HG02852 (cell line): ENCODE measurements at regions not wholly inside any gene's neighbourhood (a gene's known extent, or its start where the extent isn't known, plus 50 kb on each side); places are given as distances from the start of the nearest gene placed in this dataset.
"Not testable (repeated sequence)": the region's sequence is repeated elsewhere in the genome, so short reads cannot be mapped to it uniquely, and the experiment has no call there.

ENCODE experiments used
- ATAC-seq: cut with Tn5 transposase; IDR thresholded peaks from one replicate; pipeline ENCODE4 v1.9.1; 2021; ENCODE audit warnings: mild to moderate bottlenecking, moderate library complexity; ENCODE audit not compliant: unreplicated experiment

- not testable (repeated sequence) for ATAC-seq
These were observed 227.7 kb downstream of the RTP5 start for GRCh38 chr2:242097278-242097677.

- no peak for ATAC-seq
These were observed 228.5 kb downstream of the RTP5 start for GRCh38 chr2:242098034-242098433.

- peak; percentile 76 for ATAC-seq
These were observed 229.1 kb downstream of the RTP5 start for GRCh38 chr2:242098445-242099128.

- not testable (repeated sequence) for ATAC-seq
These were observed 233.6 kb downstream of the RTP5 start for GRCh38 chr2:242103093-242103492.

GRCh38 chr2:242104202-242104956, 234.8 kb downstream of the RTP5 start:
- ATAC-seq = not testable (repeated sequence)

GRCh38 chr2:242107065-242107464, 237.5 kb downstream of the RTP5 start:
- not testable (repeated sequence) for ATAC-seq

- not testable (repeated sequence) for ATAC-seq
These were observed 239.4 kb downstream of the RTP5 start for GRCh38 chr2:242108797-242109500.

GRCh38 chr2:242109819-242110218, 240.3 kb downstream of the RTP5 start:
- ATAC-seq = not testable (repeated sequence)

- ATAC-seq = not testable (repeated sequence)
These were observed 242.4 kb downstream of the RTP5 start for GRCh38 chr2:242111954-242112353.

- not testable (repeated sequence) for ATAC-seq
These were observed 244.0 kb downstream of the RTP5 start for GRCh38 chr2:242113492-242113891.

GRCh38 chr2:242116676-242117075, 247.1 kb downstream of the RTP5 start:
- not testable (repeated sequence) for ATAC-seq

GRCh38 chr2:242117305-242117704, 247.8 kb downstream of the RTP5 start:
- not testable (repeated sequence) for ATAC-seq

- ATAC-seq = not testable (repeated sequence)
These were observed 250.2 kb downstream of the RTP5 start for GRCh38 chr2:242119682-242120081.

GRCh38 chr2:242130682-242131081, 261.2 kb downstream of the RTP5 start:
- ATAC-seq = not testable (repeated sequence)

GRCh38 chr2:242159921-242160320, 290.4 kb downstream of the RTP5 start:
- not testable (repeated sequence) for ATAC-seq

GRCh38 chr2:242165115-242165514, 295.6 kb downstream of the RTP5 start:
- not testable (repeated sequence) for ATAC-seq

GRCh38 chr2:242171290-242171689, 301.8 kb downstream of the RTP5 start:
- ATAC-seq = not testable (repeated sequence)
